HG02763 (cell line): ENCODE measurements at regions not wholly inside any gene's neighbourhood (a gene's known extent, or its start where the extent isn't known, plus 50 kb on each side); places are given as distances from the start of the nearest gene placed in this dataset.
"Not testable (repeated sequence)": the region's sequence is repeated elsewhere in the genome, so short reads cannot be mapped to it uniquely, and the experiment has no call there.

ENCODE experiments used
- ATAC-seq: cut with Tn5 transposase; IDR thresholded peaks from one replicate; pipeline ENCODE4 v1.9.1; 2021; ENCODE audit warnings: mild to moderate bottlenecking, moderate library complexity; ENCODE audit not compliant: unreplicated experiment

DNA sequence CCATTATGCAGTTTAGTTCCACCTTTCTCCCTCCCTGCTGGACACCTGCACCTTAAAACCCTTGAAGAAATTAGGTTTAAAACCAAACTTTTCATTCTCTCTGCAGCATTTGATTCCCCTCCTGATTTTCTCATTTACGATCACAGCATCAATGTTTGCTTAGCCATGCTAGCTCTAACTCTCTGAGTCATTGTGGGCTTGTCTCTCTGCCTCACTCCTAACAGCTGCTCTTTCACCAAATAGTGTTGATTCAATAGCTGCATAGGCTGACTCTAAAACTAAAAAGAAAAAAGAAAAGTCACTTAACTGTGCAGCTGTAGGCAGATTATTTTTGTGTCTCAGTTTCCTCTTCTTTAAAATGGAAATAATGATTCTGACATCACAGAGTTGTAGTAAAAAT, 1124.9 kb downstream of the DIAPH3 start:
- no peak for ATAC-seq

DNA sequence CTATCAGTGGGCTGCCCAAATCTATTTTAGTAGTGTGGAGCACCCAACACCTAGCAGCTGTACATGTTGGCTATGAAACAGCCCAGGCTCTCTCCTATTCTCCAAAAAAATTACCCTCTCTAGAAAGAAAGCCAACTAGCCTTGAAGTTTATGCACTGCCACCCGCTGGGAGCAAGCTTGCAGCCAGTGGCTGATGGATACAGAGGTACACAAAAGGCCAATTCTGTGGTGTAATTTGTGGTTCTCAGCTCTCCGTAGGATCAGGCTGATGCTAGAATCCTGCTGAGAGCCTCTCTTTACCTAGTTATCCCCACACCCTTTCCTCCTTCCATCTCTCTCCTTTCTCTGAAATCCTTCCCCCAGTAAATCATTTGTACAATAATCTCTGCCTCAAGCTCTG, 1120.7 kb downstream of the DIAPH3 start:
- no peak for ATAC-seq

DNA sequence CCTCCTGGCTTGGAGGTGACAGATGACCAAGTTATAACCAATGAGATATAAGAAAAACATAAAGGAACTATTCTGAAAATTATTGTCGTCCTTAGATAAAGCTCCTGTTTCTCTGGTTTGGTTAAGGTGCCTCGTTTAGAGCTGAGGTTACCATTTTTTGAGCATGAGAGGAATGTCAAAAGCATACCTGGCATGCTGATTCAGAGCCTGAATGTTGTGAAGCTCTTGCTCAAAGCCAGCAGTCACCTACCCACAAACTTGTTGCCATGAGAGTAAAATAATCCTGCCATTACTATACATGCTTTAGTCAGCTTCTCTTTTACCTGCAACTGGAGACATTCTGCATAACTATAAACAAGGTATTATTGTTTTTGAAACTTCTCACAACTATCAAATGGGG, 1116.2 kb downstream of the DIAPH3 start:
- no peak for ATAC-seq

DNA sequence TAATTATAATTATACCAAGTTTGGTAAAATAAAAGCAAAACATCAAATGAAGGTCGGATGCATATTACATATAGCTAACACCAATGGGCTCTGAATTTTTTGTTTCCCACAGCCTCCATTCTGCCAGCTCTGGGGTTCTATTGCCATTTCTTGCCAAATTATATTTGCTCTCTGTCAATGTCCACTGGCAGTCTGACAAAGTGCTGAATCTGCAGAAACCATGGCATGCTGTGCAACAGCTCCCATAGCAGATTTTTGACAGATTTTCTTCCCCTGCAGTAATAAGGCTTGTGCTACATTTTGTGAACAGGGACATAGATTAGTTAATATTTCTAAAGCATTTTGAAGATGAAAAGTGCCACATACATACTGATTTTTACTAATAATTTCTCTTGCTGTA, 1102.1 kb downstream of the DIAPH3 start:
- no peak for ATAC-seq

DNA sequence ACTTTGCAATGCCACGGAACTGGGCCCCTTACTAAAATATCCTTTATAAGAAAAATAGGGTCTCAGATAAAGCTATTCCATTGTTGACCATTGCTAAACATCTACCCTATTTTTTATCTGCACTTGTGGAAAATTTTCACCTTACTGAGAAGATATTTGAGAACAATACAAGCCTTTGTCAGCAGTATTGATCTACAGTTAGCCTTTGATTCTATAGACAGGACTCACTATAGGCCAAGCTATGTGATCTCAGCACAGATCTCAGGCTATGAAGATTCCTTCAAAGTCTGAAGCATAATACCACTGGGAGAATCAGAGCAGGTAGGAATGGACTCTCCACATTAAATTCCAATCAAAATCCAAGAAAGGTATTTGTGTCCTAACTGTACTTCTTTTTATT, 1099.7 kb downstream of the DIAPH3 start:
- no peak for ATAC-seq

DNA sequence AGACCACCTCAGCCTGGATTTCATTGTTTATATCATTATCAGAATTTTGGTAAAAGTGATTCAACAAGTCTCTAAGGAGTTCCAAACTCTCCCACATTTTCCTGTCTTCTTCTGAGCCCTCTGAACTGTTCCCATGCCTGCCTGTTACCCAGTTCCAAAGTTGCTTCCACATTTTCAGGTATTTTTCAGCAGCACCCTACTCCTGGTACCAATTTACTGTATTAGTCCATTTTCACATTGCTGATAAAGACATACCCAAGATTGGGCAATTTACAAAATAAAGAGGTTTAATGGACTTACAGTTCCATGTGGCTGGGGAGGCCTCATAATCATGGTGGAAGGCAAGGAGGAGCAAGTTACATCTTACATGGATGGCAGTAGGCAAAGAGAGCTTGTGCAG, 1087.3 kb downstream of the DIAPH3 start:
- not testable (repeated sequence) for ATAC-seq

DNA sequence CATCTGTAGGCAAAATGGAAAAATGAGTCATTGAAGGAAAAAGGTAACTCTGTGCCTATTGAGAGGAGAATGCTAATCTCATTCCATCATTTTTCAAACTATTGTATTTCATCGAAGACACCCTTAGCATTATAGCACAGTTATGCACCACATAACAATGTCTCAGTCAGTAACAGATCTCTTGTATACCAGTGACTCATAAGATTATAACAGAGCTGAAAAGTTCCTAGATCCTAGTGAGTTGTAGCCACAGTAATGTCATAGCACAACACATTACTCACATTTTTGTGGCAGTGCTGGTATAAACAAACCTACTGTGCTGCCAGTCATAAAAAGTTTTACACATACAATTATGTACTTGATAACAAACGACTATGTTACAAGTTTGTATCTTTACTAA, 1077.6 kb downstream of the DIAPH3 start:
- ATAC-seq, result no peak

DNA sequence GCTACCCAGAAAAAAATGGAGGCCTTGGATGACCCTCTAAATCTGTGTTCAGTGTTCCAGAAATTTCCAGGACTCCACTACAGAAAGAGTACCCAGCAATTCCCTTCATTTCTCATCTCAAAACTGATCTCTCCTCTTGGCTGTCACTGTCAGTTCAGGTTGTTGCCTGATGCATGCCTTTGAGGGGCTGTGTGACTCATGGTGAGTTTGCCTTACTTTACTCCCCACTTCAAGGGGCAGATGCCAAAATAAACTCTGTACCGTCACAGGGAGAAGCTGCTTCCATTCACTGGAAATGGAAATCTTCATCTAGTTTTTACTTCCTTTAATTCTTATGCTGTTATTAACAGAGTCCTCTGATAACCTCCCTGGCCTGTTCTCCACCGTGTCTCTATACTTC, 1075.0 kb downstream of the DIAPH3 start:
- ATAC-seq, result no peak

DNA sequence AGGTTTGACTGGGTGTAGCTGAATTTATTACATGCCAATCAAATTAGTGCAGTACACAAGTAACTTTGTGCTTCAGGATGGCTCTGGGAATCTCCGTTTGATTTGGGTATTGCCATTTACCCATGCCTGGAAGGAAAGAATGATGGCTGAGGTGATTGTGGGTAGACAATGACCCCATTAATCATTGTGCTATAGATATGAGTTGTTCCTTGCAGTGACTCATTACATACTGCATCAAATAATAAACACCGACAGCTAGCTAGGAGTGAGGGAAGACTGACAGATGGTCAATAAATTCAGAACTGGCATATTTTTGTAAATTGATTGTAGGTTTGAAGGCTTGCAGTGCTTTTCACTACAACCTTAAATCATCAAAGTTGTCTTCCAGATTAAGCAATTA, 1069.5 kb downstream of the DIAPH3 start:
- no peak for ATAC-seq

DNA sequence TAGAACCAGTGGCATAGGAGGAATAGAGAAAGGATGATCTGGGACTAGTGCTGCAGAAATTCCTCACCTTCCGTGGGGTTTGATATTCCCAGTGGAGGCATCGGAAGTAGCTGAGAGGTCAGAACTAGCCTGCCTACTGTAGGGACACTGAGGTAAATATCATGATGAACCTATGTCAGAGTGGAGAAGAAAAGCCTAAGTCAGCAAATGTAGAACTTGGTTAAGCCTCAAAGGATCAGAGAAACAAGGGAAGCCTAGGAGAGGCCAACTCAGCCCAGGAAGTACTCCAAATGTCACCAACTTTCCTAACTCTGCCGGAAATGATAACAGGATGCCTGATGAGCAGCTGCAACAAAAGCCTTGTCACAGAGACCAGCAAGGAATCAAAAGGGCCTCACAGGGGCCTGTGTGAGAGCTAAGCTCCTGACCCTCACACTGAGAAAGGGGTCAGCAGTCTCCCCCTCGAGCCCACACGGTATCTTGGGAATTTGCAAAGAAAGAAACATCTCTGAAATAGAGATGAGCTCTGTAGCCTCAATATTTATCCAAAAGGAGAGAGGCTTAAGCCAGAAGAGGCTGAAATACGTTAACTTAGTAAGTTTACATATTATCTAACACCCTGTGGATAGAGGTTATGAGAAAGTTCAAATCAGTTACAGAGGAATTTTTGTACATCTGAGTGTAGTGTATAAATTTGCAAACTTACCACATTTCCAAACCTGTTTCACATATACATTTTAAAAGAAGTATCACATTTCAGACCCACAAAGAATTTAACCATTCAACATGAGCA, 1064.3 kb downstream of the DIAPH3 start:
- no peak for ATAC-seq

DNA sequence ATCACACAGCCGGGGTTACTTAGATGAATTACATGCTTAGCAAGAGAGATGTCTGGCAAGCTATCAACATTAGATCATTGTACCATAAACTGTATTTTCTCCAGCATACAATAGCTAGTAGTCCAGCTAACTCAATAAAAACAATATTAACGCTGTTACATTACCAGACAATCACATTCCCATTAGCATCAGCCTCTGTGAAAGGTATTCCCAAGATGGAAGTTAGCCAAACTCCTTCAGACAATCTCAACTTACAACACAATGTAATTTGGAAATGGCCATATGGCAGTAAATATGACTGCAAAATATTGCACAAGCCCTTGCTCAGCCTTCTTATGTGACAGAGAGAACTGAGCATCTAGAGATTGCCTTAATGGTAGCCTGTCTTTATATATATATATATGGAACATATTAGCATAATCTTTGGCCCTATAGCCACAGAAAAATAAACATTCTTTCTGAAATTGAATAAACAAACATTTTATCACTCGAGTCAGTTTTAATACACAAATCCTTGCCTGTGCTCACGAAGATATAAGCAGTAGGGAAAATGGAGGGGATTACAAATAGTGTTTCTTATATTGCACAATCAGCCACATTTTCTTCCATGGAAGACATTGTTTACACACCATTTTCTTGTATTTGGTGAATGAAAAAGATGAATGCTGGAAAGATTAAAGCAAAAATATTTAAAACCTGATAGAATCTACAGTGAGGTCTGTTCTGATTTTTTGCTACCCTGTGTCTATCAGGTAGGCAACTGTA, 1060.5 kb downstream of the DIAPH3 start:
- no peak for ATAC-seq

DNA sequence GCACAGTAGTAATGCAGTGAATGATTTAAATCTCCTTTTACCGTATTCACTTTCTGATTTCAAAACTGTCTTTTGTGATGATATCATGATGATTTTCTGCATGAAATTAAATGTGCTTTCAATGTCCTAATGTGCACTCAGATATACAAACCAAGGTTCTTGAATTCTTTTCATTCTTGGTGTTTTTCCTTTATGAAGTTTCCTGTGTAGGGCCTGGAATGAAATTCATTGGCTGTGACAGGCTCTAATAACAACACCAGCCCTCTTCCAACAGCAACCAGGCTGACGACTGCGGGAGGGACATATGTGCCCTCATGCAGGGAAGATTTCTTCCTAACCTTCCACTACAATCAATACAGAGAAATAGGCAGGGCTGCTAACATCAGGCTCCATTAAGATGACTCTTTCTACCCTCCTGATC, 1052.0 kb downstream of the DIAPH3 start:
- no peak for ATAC-seq

DNA sequence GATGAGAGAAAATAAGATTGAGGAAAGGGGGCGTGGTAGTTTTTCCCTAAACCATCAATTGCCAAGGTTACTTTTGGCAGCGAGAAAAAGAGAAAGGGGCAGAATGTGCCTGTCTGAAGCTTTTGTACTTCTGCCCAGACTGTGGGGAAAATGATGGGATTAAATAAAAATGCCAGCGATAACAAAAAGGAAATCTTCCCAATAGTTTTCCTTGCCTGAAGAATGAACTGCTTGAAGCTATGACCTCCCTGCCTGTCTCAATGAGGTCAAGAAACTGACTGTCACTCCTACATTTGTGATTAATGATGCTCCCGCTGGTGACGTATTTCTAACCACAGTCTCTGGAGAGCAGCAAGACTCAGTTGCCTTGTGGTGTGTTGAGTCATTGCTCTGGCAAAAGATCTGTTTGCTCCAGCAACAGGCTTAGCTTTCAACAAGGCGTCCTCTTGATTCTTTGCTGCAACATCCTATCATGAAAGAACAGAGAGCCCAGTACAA, 1051.5 kb downstream of the DIAPH3 start:
- ATAC-seq, result no peak

DNA sequence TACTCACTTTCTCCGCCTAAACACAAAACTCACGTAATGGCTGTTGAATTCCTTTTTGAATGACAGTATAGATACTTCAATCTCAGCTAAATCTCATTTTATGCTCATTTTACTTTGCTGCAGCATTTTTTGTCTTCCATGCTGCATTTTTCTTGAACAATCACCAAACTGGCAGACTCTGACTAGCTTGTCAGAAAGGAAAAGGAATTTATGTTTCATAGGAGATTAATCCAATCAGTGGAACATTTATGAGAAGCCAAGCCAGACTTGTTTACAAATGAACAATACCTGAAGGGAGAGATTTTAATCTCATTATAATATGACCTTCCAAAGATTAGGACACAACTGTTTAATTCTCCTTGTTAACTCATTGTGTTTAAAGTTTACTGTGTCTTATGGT, 1044.3 kb downstream of the DIAPH3 start:
- no peak for ATAC-seq

DNA sequence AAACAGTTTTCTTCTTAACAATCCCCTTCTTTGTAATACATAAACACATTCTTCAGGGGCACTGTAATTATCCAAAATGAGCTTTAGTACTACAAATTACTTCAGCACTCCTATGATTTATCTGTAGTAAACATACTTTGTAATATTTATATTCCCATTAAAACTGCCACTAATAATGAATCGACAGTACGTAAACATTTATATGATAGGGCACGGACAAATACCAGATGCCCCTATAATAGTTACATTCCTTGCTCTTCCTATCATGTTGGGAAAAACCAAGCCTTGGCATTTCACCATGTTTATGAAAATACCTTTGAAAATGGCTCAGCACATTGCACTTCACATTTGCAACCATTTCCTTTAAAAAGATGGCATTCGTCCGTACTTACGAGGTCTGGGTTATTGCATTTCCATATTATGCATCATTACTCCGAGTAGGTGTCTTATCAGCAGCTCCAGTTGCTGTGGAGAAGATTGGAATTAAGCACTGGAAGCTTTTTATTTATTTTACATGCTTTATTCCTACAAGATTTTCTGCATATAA, 1043.4 kb downstream of the DIAPH3 start:
- ATAC-seq, result no peak

DNA sequence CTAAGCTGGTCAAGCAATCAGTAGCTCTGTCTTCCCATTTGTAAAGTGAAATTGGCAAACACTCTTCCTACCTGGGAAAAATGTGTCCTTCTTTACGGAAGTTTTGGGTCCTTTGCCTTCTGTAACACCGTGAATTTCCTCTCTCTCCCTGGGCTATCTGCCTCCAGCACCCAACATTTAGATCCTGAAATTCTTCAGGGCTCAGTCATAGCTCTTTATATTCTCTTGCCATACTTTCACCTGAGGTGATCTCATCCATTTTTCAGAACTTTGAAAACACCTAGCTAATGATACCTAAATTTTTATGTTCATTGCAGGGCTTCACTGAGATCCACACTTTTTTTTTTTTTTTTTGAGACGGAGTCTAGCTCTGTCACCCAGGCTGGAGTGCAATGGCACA, 1042.2 kb downstream of the DIAPH3 start:
- no peak for ATAC-seq

DNA sequence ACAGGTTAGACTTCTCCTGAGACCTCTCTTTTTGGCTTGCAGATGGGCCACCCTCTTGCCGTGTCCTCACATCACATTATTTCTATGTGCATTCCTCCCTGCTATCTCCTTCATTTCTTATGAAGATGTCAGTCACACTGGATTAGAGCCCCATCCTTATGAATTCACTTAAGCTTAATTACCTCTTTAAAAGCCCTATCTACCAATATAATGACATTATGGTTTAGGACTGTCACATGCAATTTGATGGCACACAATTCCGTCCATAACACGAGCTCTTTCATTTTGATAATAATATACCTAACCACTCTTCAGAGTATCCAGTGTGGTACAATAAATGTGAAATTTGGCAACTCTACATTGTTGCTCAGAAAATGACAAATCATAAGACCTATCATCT, 1037.3 kb downstream of the DIAPH3 start:
- no peak for ATAC-seq

DNA sequence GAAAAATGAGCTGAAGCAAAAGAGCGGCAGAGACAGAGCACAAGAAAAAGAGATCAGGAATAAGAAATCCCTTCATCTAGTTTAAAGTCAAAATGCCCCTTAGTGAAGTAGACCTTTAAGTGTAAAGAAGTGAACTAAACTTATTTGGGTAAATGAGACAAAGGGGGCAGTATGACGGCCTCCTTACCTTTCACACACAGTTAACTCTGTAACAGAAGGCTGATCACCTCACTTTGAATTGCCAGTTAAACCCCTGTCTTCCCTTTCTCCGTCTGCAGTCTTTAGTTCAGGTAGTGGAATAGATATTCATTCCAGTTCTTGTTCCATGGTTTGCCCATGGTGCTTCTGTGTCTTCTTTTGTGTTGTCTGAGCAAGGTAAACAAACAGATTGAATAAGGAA, 1029.8 kb downstream of the DIAPH3 start:
- no peak for ATAC-seq

DNA sequence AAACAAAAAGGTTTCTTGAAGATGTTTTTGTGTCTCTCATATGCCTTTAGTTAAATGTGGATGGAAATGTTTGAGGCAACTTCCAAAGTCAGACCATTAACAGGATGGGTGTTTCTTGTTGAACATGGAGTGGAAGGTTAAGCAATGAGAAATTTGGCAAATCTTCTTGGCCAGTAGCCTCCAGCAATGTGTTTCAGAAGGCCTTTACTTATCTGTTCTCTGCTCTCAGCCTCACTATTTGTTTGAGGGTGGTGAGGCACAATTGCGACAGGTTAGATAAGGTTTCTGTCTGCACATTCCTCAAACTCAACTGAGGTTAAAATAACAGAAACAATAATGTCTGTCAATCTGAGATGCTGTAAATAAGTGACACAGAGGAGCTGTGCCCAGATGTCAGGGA, 1019.0 kb downstream of the DIAPH3 start:
- no peak for ATAC-seq

DNA sequence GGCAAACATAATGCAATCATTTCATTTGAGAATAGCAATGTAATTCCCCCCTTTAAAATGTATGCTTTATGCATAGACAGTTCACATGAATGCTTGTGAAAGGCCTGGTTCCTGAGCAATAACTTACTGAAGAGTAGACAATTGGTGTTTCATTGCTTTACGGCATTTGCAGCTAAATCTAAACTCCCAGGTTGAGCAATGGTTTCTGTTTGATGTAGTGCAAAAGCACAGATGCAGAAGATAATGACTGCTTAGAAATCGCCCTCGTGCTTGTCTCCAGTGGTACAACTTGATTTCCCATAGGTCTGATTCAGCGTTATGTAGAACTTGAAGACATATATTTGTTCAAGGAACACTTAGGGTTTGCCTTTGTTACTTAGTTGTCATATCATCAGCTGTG, 1018.3 kb downstream of the DIAPH3 start:
- ATAC-seq, result no peak

DNA sequence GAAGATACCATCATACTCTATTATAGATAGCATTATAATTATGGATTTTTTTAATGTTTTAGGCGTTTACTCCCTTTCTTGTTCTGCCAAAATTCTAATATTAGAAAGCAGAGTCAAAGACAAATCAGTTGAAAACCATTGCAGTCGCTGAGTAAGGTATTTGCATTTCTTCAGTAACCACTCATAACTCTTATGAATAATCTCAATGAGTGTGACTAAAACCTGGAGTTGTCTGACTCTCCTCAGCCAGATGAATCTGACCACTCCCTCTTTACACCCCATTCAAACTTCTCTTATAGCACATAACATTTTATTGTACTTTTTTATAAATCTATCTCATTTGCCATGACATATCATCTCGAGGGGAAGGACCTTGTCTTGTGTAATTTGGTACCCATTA, 1006.5 kb downstream of the DIAPH3 start:
- ATAC-seq, result no peak

DNA sequence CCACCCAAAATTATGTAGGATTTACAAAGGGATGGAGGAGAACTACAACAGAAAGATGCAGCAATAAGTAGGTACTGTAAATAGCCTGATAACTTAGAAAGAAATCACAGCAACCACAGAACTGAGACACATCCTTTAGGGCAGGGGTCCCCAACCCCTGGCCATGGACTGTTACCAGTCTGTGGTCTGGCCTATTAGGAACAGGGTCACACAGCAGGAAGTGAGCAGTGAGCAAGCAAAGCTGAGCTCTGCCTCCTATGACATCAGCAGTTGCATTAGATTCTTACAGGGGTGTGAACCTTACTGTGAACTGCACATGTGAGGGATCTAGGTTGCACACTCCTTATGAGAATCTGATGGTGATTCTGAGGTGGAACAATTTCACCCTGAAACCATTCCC, 997.6 kb downstream of the DIAPH3 start:
- no peak for ATAC-seq
